OCI-LY3 (cell line): ENCODE measurements at regions not wholly inside any gene's neighbourhood (a gene's known extent, or its start where the extent isn't known, plus 50 kb on each side); places are given as distances from the start of the nearest gene placed in this dataset.

Experiments
- CTCF ChIP-seq: fragments of 200-600, 300-600 bp; sonication (generic); IDR thresholded peaks from 2 replicates; pipeline ENCODE4 v1.5.1; 2014; ENCODE audit warnings: antibody characterized with exemption, low read length, low read depth
- EZH2phosphoT487 ChIP-seq: fragments of 200-600 bp; shearing (Covaris generic); IDR thresholded peaks from 2 replicates; pipeline ENCODE4 v1.6.1; 2018; ENCODE audit warnings: antibody characterized with exemption, mixed run types, low read depth

- TF ChIP-seq EZH2phosphoT487 = no peak
- no peak for TF ChIP-seq CTCF
These were observed 490.2 kb downstream of the CNTN6 start for GRCh38 chr3:1583044-1583443.
